ENCODE measurements at regions not wholly inside any gene's neighbourhood (a gene's known extent, or its start where the extent isn't known, plus 50 kb on each side); places are given as distances from the start of the nearest gene placed in this dataset.

- TF ChIP-seq CTCF (conservative IDR thresholded peaks at IDR 0.05; ENCODE audit: low read depth, low read length) (no peak), EZH2 (IDR thresholded peaks at IDR 0.05; ENCODE audit: borderline replicate concordance, low read depth, low read length, poor library complexity, severe bottlenecking) (no peak)
Observed at GRCh38 chr4:122679946-122680345, 52.6 kb upstream of the BBS12 start.

Measured in A673 (cell line).